ENCODE measurements at regions not wholly inside any gene's neighbourhood (a gene's known extent, or its start where the extent isn't known, plus 50 kb on each side); places are given as distances from the start of the nearest gene placed in this dataset.

- DNase-seq, result no peak
- intact Hi-C loops (cut with micrococcal nuclease), result no loop called here
- Histone ChIP-seq H2AFZ (ENCODE audit: insufficient read depth, low read depth, low read length, poor library complexity, severe bottlenecking) (no peak overlapping the region), H3K9me3 (ENCODE audit: control extremely low read depth in 1 of 3, control insufficient read depth in 2 of 3, insufficient read depth in 1 of 3, low read length in 2 of 3) (peaks cover 0 to 1% (median 0%) of the 10 kb centered on the region in 3 donors), H3K36me3 (replicated peaks in 1 of 2; ENCODE audit: control extremely low read depth in 1 of 2, control insufficient read depth in 1 of 2, extremely low read depth in 1 of 2, insufficient read depth in 2 of 2, low read length in 1 of 2) (no peaks in the 10 kb centered on the region), H3K4me1 (ENCODE audit: control insufficient read depth in 2 of 2, insufficient read depth in 2 of 2, low read length in 2 of 2) (no peaks in the 10 kb centered on the region), H3K4me2 (replicated peaks; ENCODE audit: low read depth, low read length, poor library complexity, severe bottlenecking) (no peak overlapping the region), H3K79me2 (ENCODE audit: control insufficient read depth, insufficient read depth, low read length) (no peaks in the 10 kb centered on the region), H4K20me1 (ENCODE audit: control insufficient read depth, insufficient read depth, low read length, poor library complexity, severe bottlenecking) (no peaks in the 10 kb centered on the region), H3K9ac (ENCODE audit: low read length) (no peak overlapping the region), H3K27ac (ENCODE audit: low read length in 2 of 2) (no peak overlapping the region), H3K27me3 (replicated peaks in 1 of 4; ENCODE audit: control extremely low read depth in 1 of 4, control insufficient read depth in 3 of 4, insufficient read depth in 4 of 4, low read length in 3 of 4) (no peaks in the 10 kb centered on the region), H3K4me3 (ENCODE audit: control extremely low read depth in 1 of 5, extremely low read depth in 1 of 5, insufficient read depth in 1 of 5, low read depth in 2 of 5, low read length in 4 of 5) (no peak overlapping the region)
- H3K9me3 Mint-ChIP-seq (ENCODE audit: insufficient read depth), result no peaks in the 10 kb centered on the region
- CTCF ChIA-PET, result no interaction called here
- POLR2A ChIA-PET, result no interaction called here
- no CpG with 5 or more reads among the region's 2 CpGs for WGBS (ENCODE audit: insufficient coverage)
- ATAC-seq (ENCODE audit: low read depth), result no peak
- TF ChIP-seq CTCF (IDR thresholded peaks at IDR 0.05) (no peak), EZH2 (IDR thresholded peaks at IDR 0.05; ENCODE audit: borderline replicate concordance, insufficient read depth, low read depth, low read length, poor library complexity, severe bottlenecking) (no peak)
- H3K27ac Mint-ChIP-seq, result no peak overlapping the region
- H3K4me3 Mint-ChIP-seq, result no peak overlapping the region
- no peaks in the 10 kb centered on the region for H3K27me3 Mint-ChIP-seq
- no peaks in the 10 kb centered on the region for H3K4me1 Mint-ChIP-seq
Observed at GRCh38 chr14:48842785-48843184, 743.4 kb downstream of the RPS29 start.

DNA sequence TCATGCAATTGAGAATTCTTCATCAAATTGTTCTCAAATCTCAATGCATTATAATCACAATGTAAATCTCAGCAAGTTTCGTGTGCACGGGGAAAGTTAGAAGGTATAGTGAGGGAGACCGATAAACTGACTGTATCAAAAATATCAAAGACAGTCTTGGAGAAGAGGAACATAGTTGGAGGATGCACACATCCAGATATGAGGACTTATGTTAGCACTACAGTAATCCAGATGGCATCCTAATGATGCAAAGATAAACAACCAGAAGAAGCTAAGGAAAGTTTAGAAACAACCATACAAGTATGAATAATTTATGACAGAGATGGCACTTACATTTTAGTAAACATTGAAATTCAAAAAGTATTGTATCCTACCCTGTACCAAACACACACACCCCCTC, 760.1 kb downstream of the RPS29 start:
- intact Hi-C loops (cut with micrococcal nuclease), result no loop called here
- CTCF ChIA-PET, result no interaction called here
- no peak overlapping the region for H3K27ac Mint-ChIP-seq
- Histone ChIP-seq H3K79me2 (ENCODE audit: control insufficient read depth, insufficient read depth, low read length) (no peaks in the 10 kb centered on the region), H3K27me3 (replicated peaks in 1 of 4; ENCODE audit: control extremely low read depth in 1 of 4, control insufficient read depth in 3 of 4, insufficient read depth in 4 of 4, low read length in 3 of 4) (no peaks in the 10 kb centered on the region), H3K4me3 (ENCODE audit: control extremely low read depth in 1 of 5, extremely low read depth in 1 of 5, insufficient read depth in 1 of 5, low read depth in 2 of 5, low read length in 4 of 5) (no peak overlapping the region), H3K27ac (ENCODE audit: low read length in 2 of 2) (no peak overlapping the region), H3K36me3 (replicated peaks in 1 of 2; ENCODE audit: control extremely low read depth in 1 of 2, control insufficient read depth in 1 of 2, extremely low read depth in 1 of 2, insufficient read depth in 2 of 2, low read length in 1 of 2) (no peaks in the 10 kb centered on the region), H2AFZ (ENCODE audit: insufficient read depth, low read depth, low read length, poor library complexity, severe bottlenecking) (no peak overlapping the region), H3K9ac (ENCODE audit: low read length) (no peak overlapping the region), H4K20me1 (ENCODE audit: control insufficient read depth, insufficient read depth, low read length, poor library complexity, severe bottlenecking) (no peaks in the 10 kb centered on the region), H3K9me3 (ENCODE audit: control extremely low read depth in 1 of 3, control insufficient read depth in 2 of 3, insufficient read depth in 1 of 3, low read length in 2 of 3) (no peaks in the 10 kb centered on the region), H3K4me2 (replicated peaks; ENCODE audit: low read depth, low read length, poor library complexity, severe bottlenecking) (no peak overlapping the region), H3K4me1 (ENCODE audit: control insufficient read depth in 2 of 2, insufficient read depth in 2 of 2, low read length in 2 of 2) (no peaks in the 10 kb centered on the region)
- H3K9me3 Mint-ChIP-seq (ENCODE audit: insufficient read depth), result no peaks in the 10 kb centered on the region
- no peaks in the 10 kb centered on the region for H3K27me3 Mint-ChIP-seq
- no CpG with 5 or more reads among the region's 3 CpGs for WGBS (ENCODE audit: insufficient coverage)
- no peak for ATAC-seq (ENCODE audit: low read depth)
- POLR2A ChIA-PET, result no interaction called here
- no peak for TF ChIP-seq EZH2 (IDR thresholded peaks at IDR 0.05; ENCODE audit: borderline replicate concordance, insufficient read depth, low read depth, low read length, poor library complexity, severe bottlenecking)
- TF ChIP-seq CTCF (IDR thresholded peaks at IDR 0.05), result no peak
- H3K4me3 Mint-ChIP-seq, result no peak overlapping the region
- no peak for DNase-seq
- H3K4me1 Mint-ChIP-seq, result no peaks in the 10 kb centered on the region
